ENCODE measurements at regions not wholly inside any gene's neighbourhood (a gene's known extent, or its start where the extent isn't known, plus 50 kb on each side); places are given as distances from the start of the nearest gene placed in this dataset.

DNA sequence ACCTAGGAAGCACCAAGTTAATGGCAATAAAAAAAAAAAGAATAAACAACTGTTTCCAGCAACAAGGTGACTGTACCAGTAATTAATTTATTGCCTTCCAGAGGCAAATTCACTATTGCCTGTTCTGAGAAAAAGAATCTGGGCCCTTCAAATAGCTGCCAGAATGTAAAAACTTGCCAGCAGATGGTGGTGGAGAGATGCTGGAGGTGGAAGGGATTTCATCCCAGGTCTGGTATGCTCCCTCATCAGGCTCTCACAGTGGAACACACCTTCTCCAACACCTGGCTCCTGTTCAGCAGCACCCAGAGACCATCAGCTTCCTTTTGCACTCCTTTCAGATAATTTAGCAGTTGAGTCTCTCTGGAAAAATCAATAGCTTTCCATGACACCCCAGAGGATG, 792.9 kb upstream of the ADAMTS5 start:
- no peak overlapping the region for H3K23ac ChIP-seq (ENCODE audit: low read length in 2 of 2)
- H3K27ac ChIP-seq (ENCODE audit: low read length, poor library complexity, severe bottlenecking): no peak overlapping the region
- H2AK5ac ChIP-seq (ENCODE audit: low read length, severe bottlenecking): no peak overlapping the region
- no peak overlapping the region for H3K9ac ChIP-seq (ENCODE audit: low read length)
- no peak overlapping the region for H3K14ac ChIP-seq (ENCODE audit: low read length in 2 of 2)
- no peak overlapping the region for H3K4me3 ChIP-seq (ENCODE audit: insufficient read depth in 1 of 2, low read depth in 1 of 2, low read length in 2 of 2)
- no peaks in the 10 kb centered on the region for H3K79me1 ChIP-seq (replicated peaks; ENCODE audit: low read length, poor library complexity, severe bottlenecking)
- no peak overlapping the region for H2BK15ac ChIP-seq (ENCODE audit: low read depth, poor library complexity, severe bottlenecking)
- H4K8ac ChIP-seq (ENCODE audit: low read length): no peak overlapping the region
- no peaks in the 10 kb centered on the region for H3K4me1 ChIP-seq (ENCODE audit: control insufficient read depth, insufficient read depth, low read depth, low read length)
- no peaks in the 10 kb centered on the region for H3K9me3 ChIP-seq (ENCODE audit: control insufficient read depth, low read length)
- no peaks in the 10 kb centered on the region for H3K36me3 ChIP-seq (ENCODE audit: control insufficient read depth in 1 of 2, insufficient read depth in 2 of 2, low read depth in 1 of 2, low read length in 2 of 2)
- H2AFZ ChIP-seq (ENCODE audit: low read depth, low read length): no peak overlapping the region
- H2BK5ac ChIP-seq (ENCODE audit: low read depth, low read length, poor library complexity, severe bottlenecking): no peak overlapping the region
- no peak overlapping the region for H2BK120ac ChIP-seq (ENCODE audit: low read depth, low read length)
- no peak overlapping the region for H3K18ac ChIP-seq (ENCODE audit: low read depth in 1 of 2, low read length in 2 of 2)
- no peak overlapping the region for H2BK12ac ChIP-seq (ENCODE audit: low read length in 2 of 2)
- DNase-seq: no peak
- no peak overlapping the region for H3K4me2 ChIP-seq (ENCODE audit: low read length, poor library complexity, severe bottlenecking)
- H3K4ac ChIP-seq (ENCODE audit: low read depth in 1 of 2, low read length in 2 of 2): no peak overlapping the region
- H4K91ac ChIP-seq (ENCODE audit: low read length): no peak overlapping the region
- no peaks in the 10 kb centered on the region for H3K27me3 ChIP-seq (ENCODE audit: control insufficient read depth in 1 of 2, insufficient read depth in 1 of 2, low read length in 2 of 2)

DNA sequence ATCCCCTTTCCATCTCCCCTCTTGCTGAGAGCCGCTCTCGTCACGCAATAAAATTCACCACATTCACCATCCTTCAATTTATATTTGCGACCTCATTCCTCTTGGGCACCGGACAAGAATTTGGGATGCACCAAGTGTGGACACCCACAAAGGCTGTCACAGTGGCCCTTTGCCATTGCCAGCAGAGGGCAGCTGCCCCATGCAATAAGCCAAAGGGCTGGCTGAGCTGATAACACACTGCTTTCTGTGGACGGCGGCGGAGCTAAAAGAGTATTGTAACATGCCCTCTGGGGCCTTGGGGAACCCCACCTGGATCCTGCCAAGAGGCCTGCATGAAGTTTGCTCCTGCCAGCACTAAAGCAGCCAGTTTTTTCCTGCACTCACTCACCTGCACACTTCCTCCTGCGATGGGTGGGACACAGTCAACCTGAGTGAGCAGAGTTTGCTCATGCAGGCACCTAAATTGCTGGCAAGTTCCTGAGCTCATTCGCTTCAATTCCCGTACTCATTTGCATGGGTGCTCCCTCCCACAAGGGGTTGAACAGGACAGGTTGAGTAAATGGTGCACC, 792.3 kb upstream of the ADAMTS5 start:
- 89% methylated on average over 11 of the region's 11 CpGs for WGBS
- Histone ChIP-seq H3K4ac (ENCODE audit: low read depth in 1 of 2, low read length in 2 of 2) (no peak overlapping the region), H4K91ac (ENCODE audit: low read length) (no peak overlapping the region), H3K4me3 (ENCODE audit: insufficient read depth in 1 of 2, low read depth in 1 of 2, low read length in 2 of 2) (no peak overlapping the region), H3K23ac (ENCODE audit: low read length in 2 of 2) (no peak overlapping the region), H2AFZ (ENCODE audit: low read depth, low read length) (no peak overlapping the region), H3K27me3 (ENCODE audit: control insufficient read depth in 1 of 2, insufficient read depth in 1 of 2, low read length in 2 of 2) (no peaks in the 10 kb centered on the region), H3K9ac (ENCODE audit: low read length) (no peak overlapping the region), H2BK15ac (ENCODE audit: low read depth, poor library complexity, severe bottlenecking) (peak overlapping the region; percentile 13), H2BK120ac (ENCODE audit: low read depth, low read length) (no peak overlapping the region), H2BK12ac (ENCODE audit: low read length in 2 of 2) (no peak overlapping the region), H3K14ac (ENCODE audit: low read length in 2 of 2) (no peak overlapping the region), H3K27ac (ENCODE audit: low read length, poor library complexity, severe bottlenecking) (no peak overlapping the region), H3K36me3 (ENCODE audit: control insufficient read depth in 1 of 2, insufficient read depth in 2 of 2, low read depth in 1 of 2, low read length in 2 of 2) (no peaks in the 10 kb centered on the region), H3K4me1 (ENCODE audit: control insufficient read depth, insufficient read depth, low read depth, low read length) (no peaks in the 10 kb centered on the region), H2BK5ac (ENCODE audit: low read depth, low read length, poor library complexity, severe bottlenecking) (no peak overlapping the region), H3K9me3 (ENCODE audit: control insufficient read depth, low read length) (no peaks in the 10 kb centered on the region), H4K8ac (ENCODE audit: low read length) (no peak overlapping the region), H3K18ac (ENCODE audit: low read depth in 1 of 2, low read length in 2 of 2) (peak overlapping the region in 1 of 2 experiments; percentile 12), H2AK5ac (ENCODE audit: low read length, severe bottlenecking) (no peak overlapping the region), H3K4me2 (ENCODE audit: low read length, poor library complexity, severe bottlenecking) (no peak overlapping the region), H3K79me1 (replicated peaks; ENCODE audit: low read length, poor library complexity, severe bottlenecking) (no peaks in the 10 kb centered on the region)
- DNase-seq: peak; percentile 5

DNA sequence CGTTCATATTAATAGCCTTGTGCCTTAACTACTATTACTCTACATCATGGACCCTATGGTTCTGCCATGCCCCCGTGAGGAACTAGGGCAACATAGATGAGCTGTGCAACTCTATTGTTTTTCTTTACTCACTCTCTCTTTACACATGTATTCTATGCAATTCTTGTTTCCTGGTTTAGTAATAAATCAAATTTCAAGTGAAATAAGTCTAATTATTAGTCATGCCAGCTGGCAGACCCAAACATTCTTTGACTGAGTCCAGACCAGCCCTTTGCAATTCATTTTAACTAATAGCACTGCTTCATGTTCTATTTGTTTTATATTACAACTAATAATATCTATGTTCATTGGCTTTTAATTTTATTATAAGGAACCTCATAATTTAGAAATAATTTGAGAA, 789.3 kb upstream of the ADAMTS5 start:
- H3K36me3 ChIP-seq (ENCODE audit: control insufficient read depth in 1 of 2, insufficient read depth in 2 of 2, low read depth in 1 of 2, low read length in 2 of 2): no peaks in the 10 kb centered on the region

DNA sequence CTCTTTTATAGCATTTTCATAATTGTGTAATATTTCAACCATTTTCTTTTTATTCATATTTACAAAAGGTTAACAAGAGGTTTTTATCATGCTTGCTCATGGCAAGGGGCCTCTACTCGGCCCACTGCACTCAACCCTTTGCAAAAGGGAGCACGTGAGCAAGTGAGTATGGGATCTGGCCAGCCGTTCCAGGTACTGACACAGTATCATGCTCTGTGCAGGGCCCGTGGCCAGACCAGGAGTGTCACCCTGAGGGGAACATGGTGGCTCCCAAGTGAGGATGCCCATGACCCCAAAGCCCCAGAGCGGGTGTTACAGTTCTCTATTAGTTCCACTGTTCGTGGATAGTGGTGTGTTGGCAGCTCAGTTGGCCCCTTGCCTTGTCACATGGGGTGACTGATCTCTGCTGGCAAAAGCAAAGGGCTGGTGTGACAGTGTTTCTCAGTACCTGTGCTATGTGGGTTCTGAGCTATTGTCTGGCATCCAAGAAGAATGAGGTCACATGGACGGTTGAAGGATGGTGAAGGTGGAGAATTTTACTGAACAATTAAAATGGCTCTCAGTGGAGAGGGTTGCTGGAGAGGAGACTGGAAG, 777.2 kb upstream of the ADAMTS5 start:
- H2BK15ac ChIP-seq (ENCODE audit: low read depth, poor library complexity, severe bottlenecking): no peak overlapping the region
- no peak overlapping the region for H3K4me3 ChIP-seq (ENCODE audit: insufficient read depth in 1 of 2, low read depth in 1 of 2, low read length in 2 of 2)
- peaks cover 4% of the 10 kb centered on the region for H3K9me3 ChIP-seq (ENCODE audit: control insufficient read depth, low read length)
- H3K23ac ChIP-seq (ENCODE audit: low read length in 2 of 2): no peak overlapping the region
- no peak overlapping the region for H3K14ac ChIP-seq (ENCODE audit: low read length in 2 of 2)
- H2BK12ac ChIP-seq (ENCODE audit: low read length in 2 of 2): no peak overlapping the region
- no peak overlapping the region for H3K18ac ChIP-seq (ENCODE audit: low read depth in 1 of 2, low read length in 2 of 2)
- H3K36me3 ChIP-seq (ENCODE audit: control insufficient read depth in 1 of 2, insufficient read depth in 2 of 2, low read depth in 1 of 2, low read length in 2 of 2): no peaks in the 10 kb centered on the region
- H2BK5ac ChIP-seq (ENCODE audit: low read depth, low read length, poor library complexity, severe bottlenecking): no peak overlapping the region
- no peaks in the 10 kb centered on the region for H3K79me1 ChIP-seq (replicated peaks; ENCODE audit: low read length, poor library complexity, severe bottlenecking)
- no peak overlapping the region for H4K91ac ChIP-seq (ENCODE audit: low read length)
- no peak overlapping the region for H4K8ac ChIP-seq (ENCODE audit: low read length)
- H3K4ac ChIP-seq (ENCODE audit: low read depth in 1 of 2, low read length in 2 of 2): no peak overlapping the region
- H3K4me1 ChIP-seq (ENCODE audit: control insufficient read depth, insufficient read depth, low read depth, low read length): no peaks in the 10 kb centered on the region
- no peaks in the 10 kb centered on the region for H3K27me3 ChIP-seq (ENCODE audit: control insufficient read depth in 1 of 2, insufficient read depth in 1 of 2, low read length in 2 of 2)
- no peak overlapping the region for H2AK5ac ChIP-seq (ENCODE audit: low read length, severe bottlenecking)
- 83% methylated on average over 7 of the region's 7 CpGs for WGBS
- no peak overlapping the region for H2BK120ac ChIP-seq (ENCODE audit: low read depth, low read length)
- H3K27ac ChIP-seq (ENCODE audit: low read length, poor library complexity, severe bottlenecking): no peak overlapping the region
- H3K4me2 ChIP-seq (ENCODE audit: low read length, poor library complexity, severe bottlenecking): no peak overlapping the region
- H3K9ac ChIP-seq (ENCODE audit: low read length): no peak overlapping the region
- H2AFZ ChIP-seq (ENCODE audit: low read depth, low read length): no peak overlapping the region
- DNase-seq: no peak

More for the DNA sequence above, 789.3 kb upstream of the ADAMTS5 start:
- Histone ChIP-seq H2AK5ac (ENCODE audit: low read length, severe bottlenecking) (no peak overlapping the region), H4K8ac (ENCODE audit: low read length) (no peak overlapping the region), H3K79me1 (replicated peaks; ENCODE audit: low read length, poor library complexity, severe bottlenecking) (no peaks in the 10 kb centered on the region), H2BK120ac (ENCODE audit: low read depth, low read length) (no peak overlapping the region), H3K23ac (ENCODE audit: low read length in 2 of 2) (no peak overlapping the region), H3K4me2 (ENCODE audit: low read length, poor library complexity, severe bottlenecking) (no peak overlapping the region), H2BK12ac (ENCODE audit: low read length in 2 of 2) (no peak overlapping the region), H2BK15ac (ENCODE audit: low read depth, poor library complexity, severe bottlenecking) (no peak overlapping the region), H3K18ac (ENCODE audit: low read depth in 1 of 2, low read length in 2 of 2) (no peak overlapping the region), H3K4me1 (ENCODE audit: control insufficient read depth, insufficient read depth, low read depth, low read length) (no peaks in the 10 kb centered on the region), H3K9ac (ENCODE audit: low read length) (no peak overlapping the region), H2AFZ (ENCODE audit: low read depth, low read length) (no peak overlapping the region), H3K27ac (ENCODE audit: low read length, poor library complexity, severe bottlenecking) (no peak overlapping the region), H3K27me3 (ENCODE audit: control insufficient read depth in 1 of 2, insufficient read depth in 1 of 2, low read length in 2 of 2) (no peaks in the 10 kb centered on the region), H3K9me3 (ENCODE audit: control insufficient read depth, low read length) (no peaks in the 10 kb centered on the region), H3K4me3 (ENCODE audit: insufficient read depth in 1 of 2, low read depth in 1 of 2, low read length in 2 of 2) (no peak overlapping the region), H4K91ac (ENCODE audit: low read length) (no peak overlapping the region), H3K14ac (ENCODE audit: low read length in 2 of 2) (no peak overlapping the region), H3K4ac (ENCODE audit: low read depth in 1 of 2, low read length in 2 of 2) (no peak overlapping the region), H2BK5ac (ENCODE audit: low read depth, low read length, poor library complexity, severe bottlenecking) (no peak overlapping the region)
- DNase-seq: no peak
- WGBS: 67% methylated on average over 1 of the region's 2 CpGs
